OCI-LY3 (cell line): ENCODE measurements at regions not wholly inside any gene's neighbourhood (a gene's known extent, or its start where the extent isn't known, plus 50 kb on each side); places are given as distances from the start of the nearest gene placed in this dataset.

Experiments
- CTCF ChIP-seq: fragments of 200-600, 300-600 bp; sonication (generic); IDR thresholded peaks from 2 replicates; pipeline ENCODE4 v1.5.1; 2014; ENCODE audit warnings: antibody characterized with exemption, low read length, low read depth
- EZH2phosphoT487 ChIP-seq: fragments of 200-600 bp; shearing (Covaris generic); IDR thresholded peaks from 2 replicates; pipeline ENCODE4 v1.6.1; 2018; ENCODE audit warnings: antibody characterized with exemption, mixed run types, low read depth

- TF ChIP-seq CTCF (no peak), EZH2phosphoT487 (no peak)
These were observed 226.4 kb downstream of the FNDC1 start for GRCh38 chr6:159395609-159396008.
